CD4-positive, alpha-beta memory T cell (primary cell): ENCODE measurements at regions not wholly inside any gene's neighbourhood (a gene's known extent, or its start where the extent isn't known, plus 50 kb on each side); places are given as distances from the start of the nearest gene placed in this dataset.
"Not testable (repeated sequence)": the region's sequence is repeated elsewhere in the genome, so short reads cannot be mapped to it uniquely, and the experiment has no call there.

ENCODE experiments used
- CTCF ChIA-PET: fragments of 350-600 bp; sonication (Branson Sonifier 250); formaldehyde crosslinking; loops from one replicate; lab custom pipeline; 2021; ENCODE audit warnings: inconsistent platforms; ENCODE audit not compliant: partially characterized antibody; lab: Charles Lee
- POLR2A ChIA-PET: fragments of 350-600 bp; sonication (Branson Sonifier 250); formaldehyde crosslinking; loops from one replicate; lab custom pipeline; 2021; ENCODE audit not compliant: partially characterized antibody; lab: Charles Lee
- DNase-seq, 5 donors: peaks; one replicate each; pipeline versions ENCODE4 v3.0.0 to v3.0.0-alpha.2; 2020 to 2022; ENCODE audit warnings: mixed read lengths in 1 of 5
- H3K27ac ChIP-seq: one replicate; pipeline ENCODE4 v1.7.0; 2013; ENCODE audit warnings: low read depth, low read length
- H3K27me3 ChIP-seq: 2 replicates; pipeline ENCODE4 v1.7.0; 2013; ENCODE audit warnings: mild to moderate bottlenecking, low read length, moderate library complexity; ENCODE audit not compliant: insufficient read depth
- H3K36me3 ChIP-seq: 2 replicates; pipeline ENCODE4 v1.7.0; 2013; ENCODE audit warnings: mild to moderate bottlenecking, low read length, moderate library complexity; ENCODE audit not compliant: insufficient read depth
- H3K4me1 ChIP-seq: 2 replicates; pipeline ENCODE4 v1.7.0; 2013; ENCODE audit warnings: mild to moderate bottlenecking, low read length, moderate library complexity; ENCODE audit not compliant: insufficient read depth
- H3K4me3 ChIP-seq, 2 donors: one replicate each; pipeline ENCODE4 v1.7.0; 2013; ENCODE audit warnings: low read length in 2 of 2, mild to moderate bottlenecking in 1 of 2
- H3K9me3 ChIP-seq, 2 donors: one replicate each; pipeline ENCODE4 v1.7.0; 2013; ENCODE audit warnings: low read length in 2 of 2, control low read depth in 1 of 2; ENCODE audit not compliant: control insufficient read depth in 1 of 2
- H3K27ac Mint-ChIP-seq, 7 donors: one replicate each; pipeline ENCODE4 v1.8.0; 2020 to 2021; ENCODE audit warnings: mixed read lengths in 7 of 7, mild to moderate bottlenecking in 6 of 7, inconsistent platforms in 3 of 7, moderate library complexity in 3 of 7
- H3K27me3 Mint-ChIP-seq, 2 donors: one replicate each; pipeline ENCODE4 v1.8.0; 2020 to 2021; ENCODE audit warnings: mixed read lengths in 2 of 2
- H3K36me3 Mint-ChIP-seq, 2 donors: one replicate each; pipeline ENCODE4 v1.8.0; 2020 to 2021; ENCODE audit warnings: mixed read lengths in 2 of 2, inconsistent platforms in 1 of 2, mild to moderate bottlenecking in 1 of 2
- H3K4me1 Mint-ChIP-seq, 4 donors: one replicate each; pipeline ENCODE4 v1.8.0; 2020 to 2021; ENCODE audit warnings: mixed read lengths in 4 of 4, mild to moderate bottlenecking in 1 of 4
- H3K4me3 Mint-ChIP-seq, 8 donors: one replicate each; pipeline ENCODE4 v1.8.0; 2020 to 2021; ENCODE audit warnings: mixed read lengths in 8 of 8, mild to moderate bottlenecking in 7 of 8, moderate library complexity in 6 of 8, inconsistent platforms in 3 of 8
- H3K9me3 Mint-ChIP-seq, 8 donors: one replicate each; pipeline ENCODE4 v1.8.0; 2020 to 2021; ENCODE audit warnings: mixed read lengths in 8 of 8, mild to moderate bottlenecking in 5 of 8, inconsistent platforms in 3 of 8, moderate library complexity in 1 of 8
- intact Hi-C: fragments of 100-400 bp; cut with micrococcal nuclease; formaldehyde crosslinking; loops from one replicate; pipeline ENCODE4 v1.15.1; 2023

DNA sequence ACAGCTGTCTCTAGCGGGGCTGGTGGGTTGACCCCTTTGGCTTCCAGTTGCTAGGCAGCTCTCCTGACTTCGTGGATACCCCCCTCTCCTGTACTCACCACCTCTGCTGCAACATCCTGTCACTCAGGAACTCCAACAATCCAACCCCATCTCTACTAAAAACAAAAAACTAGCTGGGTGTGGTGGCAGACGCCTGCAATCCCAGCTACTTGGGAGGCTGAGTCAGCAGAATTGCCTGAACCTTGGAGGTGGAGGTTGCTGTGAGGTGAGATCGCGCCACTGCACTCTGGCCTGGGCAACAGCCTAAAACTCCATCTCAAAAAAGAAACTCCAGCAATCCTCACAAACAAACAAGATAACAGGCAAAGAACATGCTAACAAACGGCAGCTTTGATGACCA is 162.4 kb downstream of the TRIM43 start:
- H3K36me3 Mint-ChIP-seq, H3K9me3 ChIP-seq, H3K27me3 Mint-ChIP-seq, H3K36me3 ChIP-seq, H3K4me3 ChIP-seq, CTCF ChIA-PET, H3K4me3 Mint-ChIP-seq, H3K9me3 Mint-ChIP-seq, intact Hi-C loops, DNase-seq, H3K4me1 ChIP-seq, H3K27me3 ChIP-seq, H3K27ac Mint-ChIP-seq, POLR2A ChIA-PET, H3K27ac ChIP-seq, H3K4me1 Mint-ChIP-seq: not testable (repeated sequence)

DNA sequence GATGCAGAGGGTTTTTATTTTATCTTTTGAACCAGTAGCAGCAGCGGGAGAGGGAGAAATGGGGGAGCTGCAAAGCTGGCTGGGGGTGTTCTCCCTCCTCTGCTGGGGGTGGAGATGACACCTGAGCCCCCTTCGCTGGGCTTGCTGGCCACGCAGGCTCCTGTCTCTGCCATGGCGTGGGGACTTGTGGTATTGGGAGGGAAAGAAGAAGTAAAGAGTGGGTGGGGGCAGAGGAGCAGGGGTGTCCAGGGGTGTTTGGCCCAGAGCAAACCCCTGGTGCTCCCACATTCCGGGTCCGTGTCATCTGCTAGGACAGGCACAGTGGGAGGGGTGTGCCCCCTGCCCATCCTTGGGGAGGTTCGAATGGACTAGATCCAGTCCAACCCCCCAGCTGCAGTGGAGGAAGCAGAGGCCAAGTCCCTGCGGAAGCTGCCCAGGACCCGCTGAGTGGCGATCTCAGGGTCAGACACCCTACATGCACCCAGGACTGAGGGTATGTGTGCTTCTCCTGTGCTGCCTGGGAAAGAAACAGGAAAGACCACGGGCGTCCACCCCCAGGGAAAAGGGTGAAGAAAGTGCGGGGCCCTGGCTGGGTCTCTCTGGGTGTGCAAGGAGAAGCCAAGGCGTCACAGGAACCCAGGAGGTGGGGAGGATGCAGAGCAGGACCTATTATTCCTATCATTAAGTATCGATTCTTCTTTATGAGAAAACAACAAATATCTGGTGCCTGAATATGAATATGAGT is 163.2 kb downstream of the TRIM43 start:
- CTCF ChIA-PET, DNase-seq: not testable (repeated sequence)

DNA sequence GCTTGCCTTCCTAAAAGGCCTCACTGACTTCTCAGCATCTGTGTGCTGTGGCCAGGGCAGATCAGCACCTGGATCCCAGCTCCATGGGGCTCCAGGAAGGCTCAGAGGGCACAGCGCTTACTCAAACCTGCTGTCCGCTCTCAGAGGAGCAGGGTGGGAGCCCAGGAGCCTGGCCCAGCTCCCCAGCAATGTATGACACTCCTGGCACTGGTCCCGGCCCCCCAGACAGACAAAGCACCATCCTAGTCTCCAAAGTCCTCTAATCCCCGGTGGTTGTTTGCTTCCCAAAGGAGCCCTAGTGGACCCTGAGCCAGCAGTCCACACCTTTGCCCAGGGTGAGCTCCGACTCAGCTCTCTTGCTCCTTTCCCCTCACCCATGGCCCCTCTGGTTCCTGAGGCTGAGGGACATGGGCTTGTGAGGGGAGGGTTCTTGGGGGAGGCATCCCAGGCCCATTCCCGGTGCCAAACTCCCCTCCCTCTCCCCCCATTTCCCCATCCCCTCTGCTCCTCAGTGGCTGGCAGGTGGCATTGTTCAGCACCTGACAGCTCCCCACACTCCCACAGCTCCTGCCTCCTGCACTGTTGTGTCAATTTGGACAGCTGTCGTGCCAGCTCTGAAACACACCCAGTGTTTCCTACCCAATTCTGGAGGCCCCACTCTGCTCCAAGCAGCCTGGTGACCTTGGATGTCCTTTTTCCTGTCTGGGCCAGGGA is 164.3 kb downstream of the TRIM43 start:
- intact Hi-C loops, POLR2A ChIA-PET, H3K9me3 Mint-ChIP-seq, H3K36me3 ChIP-seq, H3K36me3 Mint-ChIP-seq, H3K9me3 ChIP-seq, H3K4me1 Mint-ChIP-seq, H3K4me1 ChIP-seq, H3K4me3 Mint-ChIP-seq, H3K27me3 Mint-ChIP-seq, H3K27me3 ChIP-seq, H3K27ac Mint-ChIP-seq, CTCF ChIA-PET, H3K27ac ChIP-seq, H3K4me3 ChIP-seq, DNase-seq: not testable (repeated sequence)

More for the DNA sequence above, 163.2 kb downstream of the TRIM43 start:
- intact Hi-C loops, H3K4me1 Mint-ChIP-seq, H3K4me1 ChIP-seq, H3K36me3 Mint-ChIP-seq, H3K27ac Mint-ChIP-seq, H3K4me3 ChIP-seq, H3K27ac ChIP-seq, POLR2A ChIA-PET, H3K9me3 ChIP-seq, H3K4me3 Mint-ChIP-seq, H3K9me3 Mint-ChIP-seq, H3K27me3 Mint-ChIP-seq, H3K27me3 ChIP-seq, H3K36me3 ChIP-seq: not testable (repeated sequence)

DNA sequence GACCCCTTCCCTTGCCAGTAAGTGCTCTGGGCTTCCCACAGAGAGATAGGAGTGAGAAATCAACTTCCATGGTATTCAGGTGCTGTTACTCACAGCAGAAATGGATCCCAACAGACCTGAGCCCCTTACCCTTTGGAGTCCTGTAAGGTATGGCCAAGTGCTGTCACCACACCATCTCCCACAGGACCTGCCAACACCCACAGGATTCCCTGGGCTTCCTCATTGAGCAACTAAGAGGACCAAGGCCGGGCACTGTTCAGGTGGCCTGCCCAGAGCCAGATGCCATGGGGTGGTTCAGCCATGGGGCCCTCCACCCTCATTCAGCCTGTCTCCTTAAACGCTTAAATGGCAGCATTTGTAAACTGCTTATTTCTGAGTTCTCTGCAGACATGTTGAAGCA is 166.2 kb downstream of the TRIM43 start:
- ChIA-PET CTCF (no interaction called here), POLR2A (no interaction called here)
- no peak for DNase-seq
- no peaks in the 10 kb centered on the region for H3K9me3 ChIP-seq
- no peak overlapping the region for H3K27ac ChIP-seq
- H3K27me3 ChIP-seq = no peaks in the 10 kb centered on the region
- H3K9me3 Mint-ChIP-seq = no peaks in the 10 kb centered on the region
- no peaks in the 10 kb centered on the region for H3K36me3 ChIP-seq
- H3K4me3 ChIP-seq = no peak overlapping the region
- H3K27me3 Mint-ChIP-seq = peaks cover 0 to 3% of the 10 kb centered on the region in 2 donors
- no peaks in the 10 kb centered on the region for H3K4me1 ChIP-seq
- intact Hi-C loops = no loop called here
- H3K36me3 Mint-ChIP-seq = no peaks in the 10 kb centered on the region
- no peak overlapping the region for H3K4me3 Mint-ChIP-seq
- no peaks in the 10 kb centered on the region for H3K4me1 Mint-ChIP-seq
- no peak overlapping the region for H3K27ac Mint-ChIP-seq

DNA sequence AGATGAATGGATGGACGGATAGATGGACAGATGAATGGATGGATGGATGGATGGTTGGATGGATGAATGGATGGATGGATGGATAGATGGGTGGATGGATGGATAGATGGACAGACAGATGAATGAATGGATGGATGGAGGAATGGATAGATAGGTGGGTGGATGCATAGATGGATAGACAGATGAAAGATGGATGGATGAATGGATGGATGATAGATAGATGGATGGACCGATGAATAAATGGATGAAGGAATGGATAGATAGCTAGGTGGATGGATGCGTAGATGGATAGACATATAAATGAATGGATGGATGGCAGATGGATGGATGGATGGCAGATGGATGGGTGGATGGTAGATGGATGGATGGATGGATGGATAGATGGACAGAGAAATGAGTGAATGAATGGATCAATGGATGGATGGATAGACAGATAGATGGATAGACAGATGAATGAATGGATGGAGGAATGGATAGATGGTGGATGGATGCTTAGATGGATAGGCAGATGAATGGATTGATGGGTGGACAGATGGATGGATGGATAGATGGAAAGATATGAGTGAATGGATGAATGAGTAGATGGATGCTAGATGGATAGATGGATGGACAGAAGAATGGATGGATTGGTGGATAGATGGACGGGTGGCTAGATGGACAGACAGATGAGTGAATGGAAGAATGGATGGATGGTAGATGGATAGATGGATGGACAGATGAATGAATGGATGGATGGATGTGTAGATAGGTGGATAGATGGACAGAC is 167.9 kb downstream of the TRIM43 start:
- intact Hi-C loops = no loop called here
- H3K9me3 Mint-ChIP-seq = no peaks in the 10 kb centered on the region
- H3K27ac Mint-ChIP-seq = no peak overlapping the region
- ChIA-PET CTCF (no interaction called here), POLR2A (no interaction called here)
- no peaks in the 10 kb centered on the region for H3K4me1 Mint-ChIP-seq
- Histone ChIP-seq H3K27me3 (no peaks in the 10 kb centered on the region), H3K4me3 (no peak overlapping the region), H3K27ac (no peak overlapping the region), H3K36me3 (no peaks in the 10 kb centered on the region), H3K4me1 (no peaks in the 10 kb centered on the region), H3K9me3 (no peaks in the 10 kb centered on the region)
- H3K27me3 Mint-ChIP-seq = peaks cover 0 to 2% of the 10 kb centered on the region in 2 donors
- H3K36me3 Mint-ChIP-seq = no peaks in the 10 kb centered on the region
- no peak for DNase-seq
- no peak overlapping the region for H3K4me3 Mint-ChIP-seq

DNA sequence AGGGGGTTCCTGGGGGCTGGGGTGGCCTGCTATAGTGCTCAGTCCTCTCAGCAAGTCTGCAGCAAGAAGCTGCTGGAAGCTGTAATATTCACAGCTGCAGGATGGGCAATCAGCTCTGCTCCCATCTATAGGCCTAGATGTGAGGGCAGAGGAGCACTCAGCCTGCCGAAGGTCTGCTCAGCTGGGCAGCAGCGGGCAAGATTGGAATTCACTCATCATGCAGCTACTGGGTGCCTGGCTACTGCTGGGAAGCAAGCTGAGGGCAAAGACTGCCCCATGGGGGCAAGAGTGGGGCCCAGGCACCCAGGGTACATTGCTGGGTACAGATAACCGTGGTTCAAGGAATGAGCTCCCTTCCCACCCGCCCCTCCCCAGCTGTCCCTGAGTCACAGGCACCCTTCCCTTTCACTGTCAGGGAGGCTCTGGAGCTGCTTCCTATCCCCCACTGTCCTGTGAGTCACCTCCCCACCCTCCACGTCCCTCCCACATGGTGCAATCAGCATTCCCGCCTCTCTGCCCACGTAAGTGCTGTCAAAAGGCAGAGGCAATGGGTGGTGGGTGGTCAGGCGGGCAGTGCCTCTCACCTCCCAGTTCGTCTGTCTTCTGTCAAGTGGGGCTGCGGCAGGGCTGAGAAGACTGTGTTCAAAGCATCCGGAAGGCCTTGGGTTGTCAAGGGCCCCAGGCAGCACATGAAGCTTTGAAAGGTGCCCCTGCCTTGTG is 169.2 kb downstream of the TRIM43 start:
- no peak overlapping the region for H3K27ac Mint-ChIP-seq
- peaks cover 0 to 2% of the 10 kb centered on the region in 2 donors for H3K27me3 Mint-ChIP-seq
- Histone ChIP-seq H3K36me3 (no peaks in the 10 kb centered on the region), H3K4me1 (no peaks in the 10 kb centered on the region), H3K4me3 (no peak overlapping the region), H3K27ac (no peak overlapping the region), H3K27me3 (no peaks in the 10 kb centered on the region), H3K9me3 (no peaks in the 10 kb centered on the region)
- POLR2A ChIA-PET = no interaction called here
- no peaks in the 10 kb centered on the region for H3K36me3 Mint-ChIP-seq
- no peaks in the 10 kb centered on the region for H3K4me1 Mint-ChIP-seq
- CTCF ChIA-PET = no interaction called here
- DNase-seq = no peak
- H3K4me3 Mint-ChIP-seq = no peak overlapping the region
- no peaks in the 10 kb centered on the region for H3K9me3 Mint-ChIP-seq
- intact Hi-C loops = no loop called here

DNA sequence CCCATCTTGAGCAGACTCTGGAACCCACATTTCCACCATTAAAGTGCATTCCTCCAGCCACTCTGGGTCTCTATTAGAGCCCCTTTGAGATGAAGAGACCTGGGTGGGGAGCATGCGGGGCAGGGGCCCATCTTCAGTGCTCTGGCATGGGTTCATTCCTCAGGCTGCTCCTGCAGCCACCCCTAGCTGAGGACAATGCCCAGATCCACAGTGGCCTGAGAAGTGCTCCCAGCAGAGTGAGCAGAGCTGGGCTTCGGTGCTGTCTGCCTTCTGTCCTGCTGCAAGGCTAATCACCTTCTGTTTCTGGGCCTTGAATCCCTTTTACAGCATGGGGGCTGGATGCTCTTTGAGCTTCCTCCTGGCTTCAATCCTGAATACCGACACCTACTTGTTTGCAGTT is 169.8 kb downstream of the TRIM43 start:
- Histone ChIP-seq H3K27ac (no peak overlapping the region), H3K4me1 (no peaks in the 10 kb centered on the region), H3K9me3 (no peaks in the 10 kb centered on the region), H3K36me3 (no peaks in the 10 kb centered on the region), H3K4me3 (no peak overlapping the region), H3K27me3 (no peaks in the 10 kb centered on the region)
- no peak overlapping the region for H3K27ac Mint-ChIP-seq
- DNase-seq = no peak
- H3K4me1 Mint-ChIP-seq = no peaks in the 10 kb centered on the region
- H3K36me3 Mint-ChIP-seq = no peaks in the 10 kb centered on the region
- no peaks in the 10 kb centered on the region for H3K9me3 Mint-ChIP-seq
- POLR2A ChIA-PET = no interaction called here
- no peak overlapping the region for H3K4me3 Mint-ChIP-seq
- H3K27me3 Mint-ChIP-seq = peaks cover 0 to 2% of the 10 kb centered on the region in 2 donors
- intact Hi-C loops = no loop called here
- CTCF ChIA-PET = no interaction called here
